WERI-Rb-1 (cell line): ENCODE measurements at regions not wholly inside any gene's neighbourhood (a gene's known extent, or its start where the extent isn't known, plus 50 kb on each side); places are given as distances from the start of the nearest gene placed in this dataset.

Source experiments
- DNase-seq: peaks from one replicate; pipeline ENCODE4 v3.0.0-alpha.2; 2020
- H3K27ac ChIP-seq: fragments of 250-450 bp; sonication (Bioruptor Pico); 2 replicates; pipeline ENCODE4 v1.5.1; 2020; ENCODE audit warnings: mild to moderate bottlenecking, moderate library complexity
- H3K27me3 ChIP-seq: fragments of 250-450 bp; sonication (Bioruptor Pico); 2 replicates; pipeline ENCODE4 v1.5.1; 2021; ENCODE audit warnings: mild to moderate bottlenecking, low read depth, moderate library complexity; ENCODE audit not compliant: insufficient read depth, severe bottlenecking
- H3K36me3 ChIP-seq: fragments of 250-450 bp; sonication (Bioruptor Pico); 2 replicates; pipeline ENCODE4 v1.5.1; 2020; ENCODE audit warnings: mild to moderate bottlenecking, moderate library complexity
- H3K4me3 ChIP-seq: 2 replicates; pipeline ENCODE4 v1.5.1; 2011; ENCODE audit warnings: low read depth, mild to moderate bottlenecking, control low read depth, low read length
- H3K9me3 ChIP-seq: fragments of 250-450 bp; sonication (Bioruptor Pico); 2 replicates; pipeline ENCODE4 v1.5.1; 2021; ENCODE audit warnings: mild to moderate bottlenecking, moderate library complexity; ENCODE audit not compliant: severe bottlenecking
- CTCF ChIP-seq: IDR thresholded peaks from 2 replicates; pipeline ENCODE4 v1.5.1; 2011; ENCODE audit warnings: low read depth, mild to moderate bottlenecking, control low read depth, inconsistent platforms, low read length

- no peak for DNase-seq
- H3K27ac ChIP-seq = no peak overlapping the region
- TF ChIP-seq CTCF = no peak
- no peak overlapping the region for H3K4me3 ChIP-seq
- H3K27me3 ChIP-seq = no peaks in the 10 kb centered on the region
- H3K36me3 ChIP-seq = no peaks in the 10 kb centered on the region
- H3K9me3 ChIP-seq = no peaks in the 10 kb centered on the region
Measured at GRCh38 chr18:41263956-41264355, 691.1 kb upstream of the PIK3C3 start.

GRCh38 chr18:41262688-41263087, 692.3 kb upstream of the PIK3C3 start:
- Histone ChIP-seq H3K36me3 (no peaks in the 10 kb centered on the region), H3K4me3 (no peak overlapping the region), H3K27ac (no peak overlapping the region), H3K9me3 (no peaks in the 10 kb centered on the region), H3K27me3 (no peaks in the 10 kb centered on the region)
- no peak for DNase-seq
- no peak for TF ChIP-seq CTCF

GRCh38 chr18:41244591-41245037, 710.4 kb upstream of the PIK3C3 start:
- no peaks in the 10 kb centered on the region for H3K9me3 ChIP-seq
- TF ChIP-seq CTCF = no peak
- no peak overlapping the region for H3K4me3 ChIP-seq
- H3K27me3 ChIP-seq = no peaks in the 10 kb centered on the region
- no peak overlapping the region for H3K27ac ChIP-seq
- DNase-seq = no peak
- H3K36me3 ChIP-seq = no peaks in the 10 kb centered on the region

GRCh38 chr18:41237317-41237716, 717.7 kb upstream of the PIK3C3 start:
- no peak for DNase-seq
- H3K36me3 ChIP-seq = no peaks in the 10 kb centered on the region
- no peaks in the 10 kb centered on the region for H3K9me3 ChIP-seq
- no peaks in the 10 kb centered on the region for H3K27me3 ChIP-seq
- TF ChIP-seq CTCF = no peak
- H3K27ac ChIP-seq = no peak overlapping the region
- H3K4me3 ChIP-seq = no peak overlapping the region

- no peak for DNase-seq
- TF ChIP-seq CTCF = no peak
- no peaks in the 10 kb centered on the region for H3K36me3 ChIP-seq
- no peaks in the 10 kb centered on the region for H3K27me3 ChIP-seq
- H3K27ac ChIP-seq = no peak overlapping the region
- no peak overlapping the region for H3K4me3 ChIP-seq
- H3K9me3 ChIP-seq = no peaks in the 10 kb centered on the region
Measured at GRCh38 chr18:41231681-41232080, 723.4 kb upstream of the PIK3C3 start.

- Histone ChIP-seq H3K27ac (no peak overlapping the region), H3K4me3 (no peak overlapping the region), H3K27me3 (no peaks in the 10 kb centered on the region), H3K36me3 (no peaks in the 10 kb centered on the region), H3K9me3 (no peaks in the 10 kb centered on the region)
- DNase-seq = no peak
- no peak for TF ChIP-seq CTCF
Measured at GRCh38 chr18:41227993-41228392, 727.0 kb upstream of the PIK3C3 start.
